HG02981 (cell line): ENCODE measurements at regions not wholly inside any gene's neighbourhood (a gene's known extent, or its start where the extent isn't known, plus 50 kb on each side); places are given as distances from the start of the nearest gene placed in this dataset.

ENCODE experiments used
- ATAC-seq: cut with Tn5 transposase; IDR thresholded peaks from one replicate; pipeline ENCODE4 v1.9.1; 2021; ENCODE audit warnings: mild to moderate bottlenecking, moderate library complexity; ENCODE audit not compliant: unreplicated experiment

- ATAC-seq = no peak
Observed at GRCh38 chr10:128418819-128419218, 292.6 kb upstream of the MKI67 start.

DNA sequence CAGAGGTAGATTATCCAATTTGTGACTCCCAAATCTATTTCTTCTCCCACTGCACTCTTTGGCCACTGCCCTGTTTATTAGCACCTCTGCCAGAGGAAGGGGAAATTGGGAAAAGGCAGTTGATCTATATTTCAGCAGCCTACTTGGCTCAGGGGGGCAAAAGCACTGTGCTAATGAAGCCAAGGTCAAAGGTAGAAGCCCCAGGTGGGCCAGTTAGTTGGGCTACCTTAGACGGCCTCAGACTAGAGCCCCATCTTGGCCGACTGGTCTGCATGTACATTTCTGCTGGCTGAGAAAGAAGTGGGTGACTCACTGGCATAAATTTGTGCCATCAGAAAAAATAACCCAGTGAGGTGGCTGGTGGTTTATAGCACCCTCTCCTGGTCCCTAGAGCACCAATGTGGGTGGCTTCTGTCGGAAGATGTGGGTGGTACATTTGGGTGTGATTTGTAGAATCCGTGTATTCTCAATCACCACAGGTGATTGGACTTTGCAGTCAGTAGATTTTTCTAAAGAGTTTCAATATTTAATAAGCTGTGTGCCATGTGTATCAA lies 293.3 kb upstream of the MKI67 start:
- ATAC-seq = no peak

- ATAC-seq = no peak
Observed at GRCh38 chr10:128420623-128421022, 294.4 kb upstream of the MKI67 start.

GRCh38 chr10:128421371-128422160 lies 295.3 kb upstream of the MKI67 start:
- no peak for ATAC-seq

GRCh38 chr10:128422190-128422589 lies 296.0 kb upstream of the MKI67 start:
- no peak for ATAC-seq

GRCh38 chr10:128422999-128423398 lies 296.8 kb upstream of the MKI67 start:
- ATAC-seq = no peak

- no peak for ATAC-seq
Observed at GRCh38 chr10:128429321-128429720, 303.1 kb upstream of the MKI67 start.

DNA sequence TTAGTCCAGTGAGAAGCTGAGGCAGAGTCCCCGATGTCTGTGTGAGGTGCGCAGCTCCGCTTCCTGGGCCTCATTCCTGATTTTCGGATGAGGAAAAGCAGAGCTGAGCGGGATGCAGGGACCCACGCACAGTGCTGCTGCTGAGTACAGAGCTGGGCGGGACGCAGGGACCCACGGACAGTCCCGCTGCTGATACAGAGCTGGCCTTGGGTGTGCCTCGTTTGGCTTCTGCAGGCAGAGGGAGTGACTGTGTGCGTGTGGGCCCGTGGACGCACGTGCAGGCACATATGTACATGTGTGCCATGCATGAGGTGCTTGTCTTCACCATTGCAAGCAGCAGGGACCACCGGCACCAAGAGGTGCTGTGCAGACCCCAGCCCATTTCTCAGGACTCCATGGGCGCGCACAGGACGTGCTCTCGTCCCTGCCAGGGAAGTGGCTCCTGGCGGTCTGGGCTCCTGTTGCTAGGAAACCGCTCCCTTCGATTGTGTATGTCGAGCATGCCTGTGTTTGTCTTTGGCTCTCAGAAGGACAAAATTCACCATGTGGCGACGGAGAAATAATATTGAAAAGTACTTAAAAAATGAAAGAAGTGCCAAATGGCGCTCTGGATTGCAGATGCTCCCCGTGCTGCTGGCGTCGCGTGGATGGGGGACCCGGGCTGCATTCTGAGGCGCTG lies 303.8 kb upstream of the MKI67 start:
- ATAC-seq = no peak

DNA sequence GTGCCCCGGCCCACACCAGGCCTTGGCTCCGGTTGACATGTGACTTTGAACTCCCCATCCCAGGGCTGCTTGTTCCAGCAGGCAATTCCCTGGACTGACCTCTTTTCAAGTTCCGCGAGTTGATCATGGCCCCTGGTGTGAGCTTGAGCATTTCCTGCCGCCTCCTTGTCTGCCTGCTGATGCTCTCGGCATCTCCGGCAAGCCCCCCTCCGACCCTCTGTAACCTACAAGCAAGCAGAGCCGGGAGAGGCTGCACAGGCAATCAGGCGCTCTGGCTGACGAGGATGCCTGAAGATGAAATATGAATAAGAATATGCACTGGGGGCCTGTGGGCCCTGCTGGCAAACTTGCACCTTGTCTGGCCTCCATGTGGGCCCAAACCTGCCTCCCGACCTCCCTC lies 304.9 kb upstream of the MKI67 start:
- ATAC-seq = no peak

GRCh38 chr10:128431506-128431905 lies 305.3 kb upstream of the MKI67 start:
- no peak for ATAC-seq

DNA sequence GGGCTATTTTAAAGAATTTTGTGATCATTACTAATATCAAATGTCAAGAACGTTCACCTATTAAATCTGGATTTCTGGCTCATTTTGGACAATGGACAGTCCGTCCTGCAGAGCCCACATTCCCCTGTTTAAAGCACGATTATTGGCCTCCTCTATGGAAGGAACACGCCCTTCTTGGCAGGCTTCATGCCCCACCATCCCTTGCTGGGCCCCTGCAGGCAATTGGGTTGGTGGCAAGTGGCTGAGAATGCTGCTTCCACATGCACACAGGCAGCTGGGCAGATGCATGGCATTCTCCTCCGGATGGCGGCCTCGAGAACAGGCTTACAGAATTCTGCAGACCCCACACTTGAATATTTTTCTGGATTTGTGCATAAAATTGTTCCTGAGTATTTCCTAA lies 305.8 kb upstream of the MKI67 start:
- no peak for ATAC-seq

DNA sequence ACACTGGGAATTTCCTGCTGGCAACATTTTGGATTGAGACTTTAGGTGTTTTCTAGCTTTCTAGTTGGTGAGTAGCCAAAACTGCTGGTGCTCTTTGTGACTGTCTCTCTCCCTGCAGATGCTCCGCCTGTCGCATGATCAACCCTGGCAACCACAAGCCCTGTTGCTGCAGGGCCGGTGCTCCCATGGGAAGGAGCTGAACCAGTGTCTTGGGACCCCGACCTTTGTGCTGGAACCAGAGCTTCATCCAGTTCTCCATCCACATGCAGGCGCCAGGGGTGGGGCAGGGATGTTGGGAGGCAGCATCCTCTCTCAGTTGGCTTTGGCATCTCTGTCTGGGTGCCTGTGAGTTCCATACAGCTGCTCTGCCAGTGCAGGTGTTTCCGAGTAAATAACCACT lies 306.2 kb upstream of the MKI67 start:
- no peak for ATAC-seq

GRCh38 chr10:128435811-128436210 lies 309.6 kb upstream of the MKI67 start:
- no peak for ATAC-seq

DNA sequence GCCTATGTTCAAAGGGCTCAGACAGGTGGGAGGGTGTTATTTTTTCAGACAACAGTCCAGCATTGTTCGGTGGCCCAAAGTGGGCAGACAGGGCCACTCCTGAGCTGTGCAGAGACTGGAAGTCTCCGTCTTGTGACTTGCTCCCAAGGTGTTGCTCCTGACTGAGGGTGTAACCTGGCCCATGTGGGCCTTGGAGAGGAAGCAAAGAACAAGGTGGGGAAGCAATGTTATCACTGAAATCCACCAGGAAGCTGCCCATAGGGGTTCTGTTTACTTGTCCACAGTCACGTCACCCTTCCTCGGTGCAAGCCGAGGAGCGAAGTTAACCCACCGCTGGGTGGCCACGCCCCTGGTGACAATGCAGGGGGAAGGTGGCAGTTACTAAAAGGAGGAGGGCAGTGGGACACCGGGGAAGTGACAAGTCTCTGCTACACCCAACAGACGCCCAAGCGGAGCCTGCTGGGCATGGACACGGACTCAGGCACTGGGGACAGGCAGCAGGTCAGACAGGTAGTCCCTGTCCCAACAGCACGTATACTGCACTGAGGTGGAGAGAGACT lies 311.6 kb upstream of the MKI67 start:
- ATAC-seq = no peak

DNA sequence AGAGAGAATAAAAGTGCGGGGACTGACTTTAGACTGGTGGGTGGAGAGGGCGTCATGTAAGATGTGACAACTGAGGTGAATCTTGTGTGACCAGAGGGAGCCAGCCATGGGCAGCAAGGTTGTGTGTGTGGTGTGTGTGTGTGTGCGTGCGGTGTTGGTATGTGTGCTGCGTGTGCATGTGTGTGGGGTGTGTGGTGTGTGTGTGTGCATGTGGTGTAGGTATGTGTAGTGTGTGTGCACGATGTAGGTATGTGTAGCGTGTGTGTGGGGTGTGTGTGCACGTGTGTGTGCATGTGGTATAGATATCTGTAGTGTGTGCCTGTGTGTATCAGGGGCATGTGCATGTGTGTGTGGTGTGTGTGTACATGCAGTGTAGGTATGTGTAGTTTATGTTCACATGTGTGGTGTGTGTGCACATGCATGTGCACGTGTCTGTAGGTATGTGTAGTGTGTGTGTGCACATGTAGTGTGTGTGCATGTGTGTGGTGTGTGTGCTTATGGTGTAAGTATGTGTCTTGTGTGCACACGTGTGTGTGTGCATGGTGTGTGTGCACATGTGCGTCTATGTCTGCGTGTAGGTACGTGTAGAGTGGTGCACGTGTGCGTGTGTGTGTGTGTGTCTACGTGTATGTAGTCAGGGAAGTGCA lies 312.3 kb upstream of the MKI67 start:
- no peak for ATAC-seq

- no peak for ATAC-seq
Observed at GRCh38 chr10:128440513-128441160, 314.4 kb upstream of the MKI67 start.

GRCh38 chr10:128443925-128444518 lies 317.8 kb upstream of the MKI67 start:
- no peak for ATAC-seq

GRCh38 chr10:128448796-128449195 lies 322.6 kb upstream of the MKI67 start:
- no peak for ATAC-seq

- ATAC-seq = no peak
Observed at GRCh38 chr10:128451879-128452278, 325.7 kb upstream of the MKI67 start.

- ATAC-seq = no peak
Observed at GRCh38 chr10:128456271-128456670, 330.0 kb upstream of the MKI67 start.

GRCh38 chr10:128457136-128457535 lies 330.9 kb upstream of the MKI67 start:
- ATAC-seq = no peak
